K562 (cell line): ENCODE measurements at regions not wholly inside any gene's neighbourhood (a gene's known extent, or its start where the extent isn't known, plus 50 kb on each side); places are given as distances from the start of the nearest gene placed in this dataset.

Source experiments
- ATAC-seq: fragments of 200-7000 bp; cut with Tn5 transposase; 3 replicates; pipeline ENCODE4 v1.9.1; 2020; ENCODE audit warnings: moderate library complexity
- BruUV-seq: library from RNA; stranded (reverse); fragments of 400-500 nt; replicated peaks from 2 replicates; lab custom pipeline; 2021; lab: Mats Ljungman, UMichigan
- CTCF ChIA-PET: fragments of 300-600 bp; formaldehyde crosslinking; extraction: SDS; loops from one replicate; lab custom pipeline; 2021; ENCODE audit warnings: low intra/inter-chr PET ratio; lab: Yijun Ruan, JAX
- POLR2A ChIA-PET: fragments of 300-600, 350-650 bp; sonication (Branson Sonifier 250); formaldehyde crosslinking; extraction: SDS; loops from one replicate; lab custom pipeline; 2021; ENCODE audit warnings: antibody characterized with exemption, inconsistent platforms; lab: Yijun Ruan, JAX
- DNase-seq, 4 experiments: peaks; one replicate each; pipeline versions ENCODE4 v3.0.0 to v3.0.0-alpha.2; 2011 to 2018; ENCODE audit warnings: low spot score in 3 of 4, mixed read lengths in 3 of 4; ENCODE audit errors: extremely low read depth in 1 of 4
- FAIRE-seq: peaks from 2 replicates; lab custom pipeline; 2011; peaks lifted over from hg19 to GRCh38; lab: Jason Lieb, UNC
- H2AFZ ChIP-seq: 2 replicates; pipeline ENCODE4 v1.6.0; 2011; ENCODE audit warnings: low read depth, low read length, control low read depth, inconsistent platforms
- H3K27ac ChIP-seq: fragments of 200-600 bp; 3 replicates; pipeline ENCODE4 v1.8.0; 2011; ENCODE audit warnings: low read depth, mild to moderate bottlenecking, control low read depth, inconsistent platforms, low read length, moderate library complexity, mixed read lengths; ENCODE audit errors: extremely low read depth
- H3K27me3 ChIP-seq, 2 experiments: fragments of 300-600 bp in 1 of 2; 2 replicates in 1 of 2; 3 replicates in 1 of 2; pipeline versions ENCODE4 v1.6.0 to v1.8.0; 2011; ENCODE audit warnings: inconsistent platforms in 2 of 2, low read length in 2 of 2, mild to moderate bottlenecking in 1 of 2, mixed read lengths in 1 of 2, moderate library complexity in 1 of 2; ENCODE audit not compliant: control insufficient read depth in 2 of 2, insufficient read depth in 2 of 2
- H3K36me3 ChIP-seq: fragments of 300-600 bp; 3 replicates; pipeline ENCODE4 v1.8.0; 2011; ENCODE audit warnings: mild to moderate bottlenecking, low read length, inconsistent platforms; ENCODE audit not compliant: control insufficient read depth, insufficient read depth
- H3K4me1 ChIP-seq, 2 experiments: fragments of 200-600 bp in 1 of 2; replicated peaks in 1 of 2; 2 replicates in 1 of 2; 3 replicates in 1 of 2; pipeline versions ENCODE4 v1.5.1 to v1.8.0; 2011; ENCODE audit warnings: inconsistent platforms in 2 of 2, low read length in 2 of 2, mild to moderate bottlenecking in 1 of 2, mixed read lengths in 1 of 2, moderate library complexity in 1 of 2; ENCODE audit not compliant: control insufficient read depth in 2 of 2, insufficient read depth in 2 of 2
- H3K4me2 ChIP-seq: 2 replicates; pipeline ENCODE4 v1.6.1; 2011; ENCODE audit warnings: low read length, control low read depth, inconsistent platforms, mixed read lengths; ENCODE audit not compliant: insufficient read depth
- H3K4me3 ChIP-seq: fragments of 200-600 bp; sonication (generic), shearing (Covaris generic); 2 replicates; pipeline ENCODE4 v1.5.1; 2016; ENCODE audit warnings: control low read depth, inconsistent platforms
- H3K79me2 ChIP-seq: fragments of 200-600 bp; 3 replicates; pipeline ENCODE4 v1.8.0; 2011; ENCODE audit warnings: low read length, inconsistent platforms; ENCODE audit not compliant: control insufficient read depth, insufficient read depth
- H3K9ac ChIP-seq, 2 experiments: 2 replicates each; pipeline versions ENCODE4 v1.6.0 to v1.6.1; 2011; ENCODE audit warnings: low read depth in 2 of 2, low read length in 2 of 2, control low read depth in 1 of 2, inconsistent platforms in 1 of 2, mild to moderate bottlenecking in 1 of 2, mixed read lengths in 1 of 2; ENCODE audit not compliant: insufficient read depth in 1 of 2
- H3K9me1 ChIP-seq: one replicate; pipeline ENCODE4 v1.6.0; 2011; ENCODE audit warnings: inconsistent platforms, mild to moderate bottlenecking, low read length, moderate library complexity; ENCODE audit not compliant: control insufficient read depth, insufficient read depth
- H3K9me3 ChIP-seq: replicated peaks from 2 replicates; pipeline ENCODE4 v1.5.1; 2011; ENCODE audit warnings: low read depth, low read length, inconsistent platforms; ENCODE audit not compliant: control insufficient read depth, insufficient read depth
- H4K20me1 ChIP-seq: replicated peaks from 2 replicates; pipeline ENCODE4 v1.6.1; 2011; ENCODE audit warnings: low read length, inconsistent platforms, mixed read lengths; ENCODE audit not compliant: control insufficient read depth, insufficient read depth
- CBX2 ChIP-seq: fragments of 200-600 bp; sonication (generic); IDR thresholded peaks from one replicate; pipeline ENCODE4 v1.6.1; 2012; ENCODE audit warnings: mild to moderate bottlenecking, low read length, inconsistent platforms; ENCODE audit not compliant: insufficient read depth, poor library complexity, severe bottlenecking
- CCAR2 ChIP-seq: fragments of 200-400 bp; formaldehyde crosslinking; IDR thresholded peaks from 2 replicates; pipeline ENCODE4 v1.6.1; 2017; ENCODE audit warnings: mild to moderate bottlenecking, low read depth, low read length
- DIDO1 ChIP-seq: fragments of 450-650 bp; IDR thresholded peaks from 2 replicates; pipeline ENCODE4 v1.6.1; 2016; ENCODE audit warnings: low read depth, missing biosample characterization, missing genetic modification characterization
- IRF1 ChIP-seq: sonication (generic); formaldehyde crosslinking; IDR thresholded peaks from 2 replicates; pipeline ENCODE4 v1.8.0; 2022; ENCODE audit warnings: missing genetic modification reagents, mild to moderate bottlenecking, borderline replicate concordance
- KLF13 ChIP-seq: fragments of 450-650 bp; IDR thresholded peaks from 2 replicates; pipeline ENCODE4 v1.6.1; 2016; ENCODE audit warnings: missing genetic modification characterization, low read depth, mild to moderate bottlenecking, missing compliant biosample characterization, moderate library complexity, borderline replicate concordance
- MECOM ChIP-seq: fragments of 250-450 bp; sonication (Bioruptor Pico); IDR thresholded peaks from 2 replicates; pipeline ENCODE4 v1.8.0; 2022; ENCODE audit warnings: inconsistent platforms
- PREB ChIP-seq: sonication (generic); formaldehyde crosslinking; IDR thresholded peaks from 2 replicates; pipeline ENCODE4 v1.8.1; 2023; ENCODE audit warnings: mild to moderate bottlenecking, missing genetic modification reagents
- USF1 ChIP-seq: sonication (generic); formaldehyde crosslinking; IDR thresholded peaks from 2 replicates; pipeline ENCODE4 v1.9.0; 2022; ENCODE audit warnings: mild to moderate bottlenecking, missing genetic modification reagents
- ZNF146 ChIP-seq: IDR thresholded peaks from one replicate; pipeline ENCODE4 v1.6.1; 2018; ENCODE audit warnings: missing compliant biosample characterization; ENCODE audit not compliant: unreplicated experiment
- ZNF561 ChIP-seq: fragments of 450-650 bp; formaldehyde crosslinking; conservative IDR thresholded peaks from 2 replicates; pipeline ENCODE4 v1.4.0; 2020; ENCODE audit warnings: mild to moderate bottlenecking, moderate library complexity
- ZNF695 ChIP-seq: fragments of 450-650 bp; formaldehyde crosslinking; IDR thresholded peaks from 2 replicates; pipeline ENCODE4 v1.4.0; 2020; ENCODE audit warnings: mild to moderate bottlenecking, moderate library complexity
- whole genome bisulfite sequencing: fragments of 100-300 bp; shearing (Covaris generic); methylation state at CpG from one replicate; pipeline ENCODE4 v1.1.6; 2016; ENCODE audit warnings: low coverage, mixed read lengths; ENCODE audit not compliant: insufficient coverage; ENCODE audit errors: missing lambda C conversion rate; 5-methylcytosine and 5-hydroxymethylcytosine counted together
- in situ Hi-C: fragments of 300-500 bp; cut with MboI; formaldehyde crosslinking; loops from 4 replicates; pipeline ENCODE4 v1.15.0; 2018; ENCODE audit warnings: inconsistent platforms, mixed read lengths
- intact Hi-C: fragments of 100-400 bp; cut with micrococcal nuclease; formaldehyde crosslinking; loops from 2 replicates; pipeline ENCODE4 v1.14.2; 2022
- TF ChIP-seq, protein P1 (sequence below): fragments of 200-800 bp; sonication (Bioruptor generic); IDR thresholded peaks from 2 replicates; pipeline ENCODE4 v1.6.1; 2017; ENCODE audit warnings: missing genetic modification characterization, missing compliant biosample characterization
- TF ChIP-seq, protein P2 (sequence below): fragments of 450-650 bp; IDR thresholded peaks from 2 replicates; pipeline ENCODE4 v1.6.1; 2018; ENCODE audit warnings: mild to moderate bottlenecking, low read depth; ENCODE audit not compliant: partially characterized antibody

- TF ChIP-seq KLF13 (tag) (no peak), CCAR2 (no peak), MECOM (CRISPR knock-in tag) (no peak), USF1 (CRISPR knock-in tag) (no peak)
Observed at GRCh38 chr12:116506697-116507064, 52.5 kb upstream of the MAP1LC3B2 start (continued).

DNA sequence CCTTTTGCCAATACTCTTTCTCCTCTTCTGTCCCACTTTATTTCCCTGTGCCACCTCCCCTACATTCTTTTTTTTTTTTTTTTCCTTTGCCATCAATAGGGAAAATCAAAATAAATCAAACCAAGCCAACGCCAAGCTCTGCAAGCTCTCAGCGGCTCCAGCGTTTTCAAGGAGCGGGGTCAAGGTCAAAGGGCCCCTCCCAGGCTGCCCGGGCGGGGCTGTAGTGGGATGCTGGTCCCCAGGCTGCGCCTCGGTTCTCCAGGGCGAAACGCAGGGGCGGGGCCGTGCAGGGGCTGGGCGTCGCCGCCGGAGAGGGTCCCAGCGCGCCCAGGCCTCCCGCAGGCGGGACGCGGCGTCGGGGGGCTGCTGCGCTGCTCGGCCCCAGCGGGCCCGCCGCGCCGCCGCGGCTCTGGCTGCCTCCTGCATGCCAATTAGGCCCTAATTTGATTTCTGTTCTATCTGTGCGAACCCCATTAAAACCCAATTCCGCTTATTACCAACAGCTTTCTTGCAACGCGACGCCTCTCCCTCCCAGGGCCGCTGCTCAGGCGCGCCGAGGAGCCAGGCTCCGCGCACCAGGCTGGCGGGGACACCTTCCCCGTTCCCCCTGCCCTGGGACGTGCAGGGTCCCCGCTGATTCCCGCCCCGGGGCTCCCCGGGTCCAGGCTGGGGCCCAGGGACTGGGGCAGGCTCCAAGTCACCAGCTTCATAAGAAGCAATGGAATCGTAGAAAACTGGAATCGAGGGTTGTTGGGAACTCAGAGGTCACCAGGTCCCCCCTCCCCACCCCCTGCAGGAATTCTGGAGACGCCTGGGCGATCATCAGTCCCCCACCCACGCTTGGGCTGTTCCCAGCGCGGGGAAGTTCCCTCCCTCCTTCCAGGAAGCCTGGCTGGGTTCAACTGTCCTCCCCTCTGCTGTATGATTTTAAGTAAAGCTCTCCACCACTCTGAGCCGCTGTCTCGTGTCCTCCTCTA, 50.7 kb upstream of the MAP1LC3B2 start:
- no peaks in the 10 kb centered on the region for H3K36me3 ChIP-seq
- ChIA-PET CTCF (no interaction called here), POLR2A (interaction anchor here (0.5 to 1.0 kb wide), 6 partner anchors 16 to 1849 kb away, joined by 3 to 4 read pairs (median 3); partner anchors contain the start of gene MAP1LC3B2)
- in situ Hi-C loops: no loop called here
- intact Hi-C loops: no loop called here
- peak overlapping the region; percentile 46 to 87; a peak in 3 of 4 replicates for H3K9ac ChIP-seq
- no peaks in the 10 kb centered on the region for H3K9me1 ChIP-seq
- BruUV-seq: no TSS peak
- H3K4me3 ChIP-seq: peak overlapping the region; percentile 36
- no peaks in the 10 kb centered on the region for H3K9me3 ChIP-seq
- 31% methylated on average over 37 of the region's 60 CpGs for WGBS
- H3K4me2 ChIP-seq: peak overlapping the region; percentile 73
- no peak for FAIRE-seq
- peak overlapping the region; percentile 39; the same call in 2 of the 3 replicates for H3K27ac ChIP-seq
- DNase-seq: peak; percentile 53 to 78 (median 70)
- peaks cover 9 to 12% of the 10 kb centered on the region in 2 experiments; a peak in 4 of 5 replicates for H3K4me1 ChIP-seq
- peak; percentile 81 for ATAC-seq
- H4K20me1 ChIP-seq: no peaks in the 10 kb centered on the region
- H3K27me3 ChIP-seq: no peaks in the 10 kb centered on the region
- H3K79me2 ChIP-seq: no peaks in the 10 kb centered on the region
- peak overlapping the region; percentile 76 for H2AFZ ChIP-seq
- TF ChIP-seq IRF1 (CRISPR knock-in tag) (no peak), CBX2 (no peak), DIDO1 (no peak), ZNF695 (CRISPR knock-in tag) (no peak), PREB (CRISPR knock-in tag) (no peak), ZNF146 (CRISPR knock-in tag) (no peak), ZNF561 (CRISPR knock-in tag) (no peak)
- TF ChIP-seq, protein P1, sequence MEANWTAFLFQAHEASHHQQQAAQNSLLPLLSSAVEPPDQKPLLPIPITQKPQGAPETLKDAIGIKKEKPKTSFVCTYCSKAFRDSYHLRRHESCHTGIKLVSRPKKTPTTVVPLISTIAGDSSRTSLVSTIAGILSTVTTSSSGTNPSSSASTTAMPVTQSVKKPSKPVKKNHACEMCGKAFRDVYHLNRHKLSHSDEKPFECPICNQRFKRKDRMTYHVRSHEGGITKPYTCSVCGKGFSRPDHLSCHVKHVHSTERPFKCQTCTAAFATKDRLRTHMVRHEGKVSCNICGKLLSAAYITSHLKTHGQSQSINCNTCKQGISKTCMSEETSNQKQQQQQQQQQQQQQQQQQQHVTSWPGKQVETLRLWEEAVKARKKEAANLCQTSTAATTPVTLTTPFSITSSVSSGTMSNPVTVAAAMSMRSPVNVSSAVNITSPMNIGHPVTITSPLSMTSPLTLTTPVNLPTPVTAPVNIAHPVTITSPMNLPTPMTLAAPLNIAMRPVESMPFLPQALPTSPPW (CRISPR knock-in tag): peak; percentile 39
- TF ChIP-seq, protein P2, sequence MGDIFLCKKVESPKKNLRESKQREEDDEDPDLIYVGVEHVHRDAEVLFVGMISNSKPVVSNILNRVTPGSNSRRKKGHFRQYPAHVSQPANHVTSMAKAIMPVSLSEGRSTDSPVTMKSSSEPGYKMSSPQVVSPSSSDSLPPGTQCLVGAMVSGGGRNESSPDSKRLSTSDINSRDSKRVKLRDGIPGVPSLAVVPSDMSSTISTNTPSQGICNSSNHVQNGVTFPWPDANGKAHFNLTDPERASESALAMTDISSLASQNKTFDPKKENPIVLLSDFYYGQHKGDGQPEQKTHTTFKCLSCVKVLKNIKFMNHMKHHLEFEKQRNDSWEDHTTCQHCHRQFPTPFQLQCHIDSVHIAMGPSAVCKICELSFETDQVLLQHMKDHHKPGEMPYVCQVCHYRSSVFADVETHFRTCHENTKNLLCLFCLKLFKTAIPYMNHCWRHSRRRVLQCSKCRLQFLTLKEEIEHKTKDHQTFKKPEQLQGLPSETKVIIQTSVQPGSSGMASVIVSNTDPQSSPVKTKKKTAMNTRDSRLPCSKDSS: no peak
